SK-N-SH treated with all-trans-retinoic acid at 6 μM for 48 hours (cell line): ENCODE measurements at regions not wholly inside any gene's neighbourhood (a gene's known extent, or its start where the extent isn't known, plus 50 kb on each side); places are given as distances from the start of the nearest gene placed in this dataset.

Experiments used
- ATAC-seq: fragments of 200-7000 bp; cut with Tn5 transposase; 3 replicates; pipeline ENCODE4 v1.9.1; 2020; ENCODE audit warnings: mild to moderate bottlenecking, moderate library complexity
- ARNTL ChIP-seq: fragments of 450-650 bp; formaldehyde crosslinking; IDR thresholded peaks from 2 replicates; pipeline ENCODE4 v1.5.0; 2020; ENCODE audit warnings: low read depth, mild to moderate bottlenecking, moderate library complexity, borderline replicate concordance
- BACH2 ChIP-seq: fragments of 250-450 bp; sonication (Bioruptor Pico); IDR thresholded peaks from 2 replicates; pipeline ENCODE4 v1.9.0; 2021; ENCODE audit warnings: mild to moderate bottlenecking, borderline replicate concordance
- CSDC2 ChIP-seq: fragments of 250-450 bp; sonication (Bioruptor Pico); IDR thresholded peaks from 2 replicates; pipeline ENCODE4 v1.5.0; 2020; ENCODE audit warnings: mild to moderate bottlenecking, moderate library complexity
- GLIS3 ChIP-seq: fragments of 250-450 bp; sonication (Bioruptor Pico); IDR thresholded peaks from 2 replicates; pipeline ENCODE4 v1.5.0; 2020; ENCODE audit warnings: mild to moderate bottlenecking, moderate library complexity
- ISL1 ChIP-seq: fragments of 250-450 bp; sonication (Bioruptor Pico); IDR thresholded peaks from 2 replicates; pipeline ENCODE4 v2.1.2; 2022; ENCODE audit warnings: mild to moderate bottlenecking, moderate library complexity
- OSR1 ChIP-seq: fragments of 250-450 bp; sonication (Bioruptor Pico); IDR thresholded peaks from 2 replicates; pipeline ENCODE4 v1.8.0; 2022; ENCODE audit warnings: moderate library complexity, mild to moderate bottlenecking, inconsistent platforms
- PPARA ChIP-seq: fragments of 250-450 bp; sonication (Bioruptor Pico); IDR thresholded peaks from 2 replicates; pipeline ENCODE4 v1.5.0; 2020; ENCODE audit warnings: mild to moderate bottlenecking, borderline replicate concordance
- RARB ChIP-seq: fragments of 250-450 bp; sonication (Bioruptor Pico); IDR thresholded peaks from 2 replicates; pipeline ENCODE4 v1.8.0; 2021; ENCODE audit warnings: mild to moderate bottlenecking, moderate library complexity
- SNAI2 ChIP-seq: fragments of 250-450 bp; sonication (Bioruptor Pico); IDR thresholded peaks from 2 replicates; pipeline ENCODE4 v1.5.0; 2020; ENCODE audit warnings: mild to moderate bottlenecking, moderate library complexity
- TCF4 ChIP-seq: fragments of 250-450 bp; sonication (Bioruptor Pico); IDR thresholded peaks from 2 replicates; pipeline ENCODE4 v1.8.0; 2021; ENCODE audit warnings: mild to moderate bottlenecking, moderate library complexity, borderline replicate concordance
- TOX ChIP-seq: fragments of 250-450 bp; sonication (Bioruptor Pico); IDR thresholded peaks from 2 replicates; pipeline ENCODE4 v1.8.0; 2021; ENCODE audit warnings: mild to moderate bottlenecking, moderate library complexity, borderline replicate concordance
- ZC3H10 ChIP-seq: fragments of 250-450 bp; sonication (Bioruptor Pico); IDR thresholded peaks from 2 replicates; pipeline ENCODE4 v1.5.1; 2021; ENCODE audit warnings: mild to moderate bottlenecking, moderate library complexity
- ZFP3 ChIP-seq: fragments of 250-450 bp; sonication (Bioruptor Pico); IDR thresholded peaks from 2 replicates; pipeline ENCODE4 v1.5.0; 2020; ENCODE audit warnings: mild to moderate bottlenecking, moderate library complexity
- ZFP30 ChIP-seq: fragments of 450-650 bp; formaldehyde crosslinking; IDR thresholded peaks from 2 replicates; pipeline ENCODE4 v1.5.0; 2022; ENCODE audit warnings: mild to moderate bottlenecking, moderate library complexity
- ZNF565 ChIP-seq: fragments of 450-650 bp; formaldehyde crosslinking; conservative IDR thresholded peaks from 2 replicates; pipeline ENCODE4 v1.5.0; 2020; ENCODE audit warnings: low read depth, mild to moderate bottlenecking, moderate library complexity
- ZNF70 ChIP-seq: fragments of 450-650 bp; formaldehyde crosslinking; IDR thresholded peaks from 2 replicates; pipeline ENCODE4 v1.5.0; 2020; ENCODE audit warnings: mild to moderate bottlenecking, moderate library complexity
- ZNF8 ChIP-seq: fragments of 450-650 bp; formaldehyde crosslinking; IDR thresholded peaks from 2 replicates; pipeline ENCODE4 v1.5.0; 2020; ENCODE audit warnings: mild to moderate bottlenecking, moderate library complexity
- TF ChIP-seq, protein P1 (sequence below): fragments of 250-450 bp; sonication (Bioruptor Pico); IDR thresholded peaks from 2 replicates; pipeline ENCODE4 v1.5.1; 2021; ENCODE audit warnings: mild to moderate bottlenecking, moderate library complexity
- TF ChIP-seq, protein P2 (sequence below): fragments of 250-450 bp; sonication (Bioruptor Pico); IDR thresholded peaks from 2 replicates; pipeline ENCODE4 v1.8.0; 2020; ENCODE audit warnings: mild to moderate bottlenecking, moderate library complexity, borderline replicate concordance
- TF ChIP-seq, protein P3 (sequence below): fragments of 250-450 bp; sonication (Bioruptor Pico); IDR thresholded peaks from 2 replicates; pipeline ENCODE4 v1.5.1; 2020; ENCODE audit warnings: low read depth, mild to moderate bottlenecking, moderate library complexity
- TF ChIP-seq, protein P4 (sequence below): fragments of 250-450 bp; sonication (Bioruptor Pico); IDR thresholded peaks from 2 replicates; pipeline ENCODE4 v1.8.0; 2021; ENCODE audit warnings: low read depth, mild to moderate bottlenecking, moderate library complexity, borderline replicate concordance

DNA sequence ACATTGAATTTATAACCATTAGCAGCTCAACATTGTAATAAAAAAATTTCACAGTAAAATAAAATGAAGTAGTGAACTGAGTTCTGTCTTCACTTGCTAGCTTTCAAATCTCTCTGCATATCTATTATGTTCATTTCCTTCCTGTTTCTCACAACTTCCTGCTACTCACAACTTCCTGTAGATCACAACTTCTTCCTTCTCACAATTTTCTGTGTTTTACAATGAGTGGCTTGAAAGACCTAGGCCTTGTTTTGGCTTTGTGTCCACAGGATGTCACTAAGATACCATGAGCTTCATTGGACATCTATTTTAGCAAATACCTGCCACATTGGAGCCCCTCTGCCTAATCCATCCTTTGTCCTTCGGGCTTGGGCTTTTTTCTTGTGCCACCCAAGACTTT lies 480.3 kb upstream of the ADAMTS16 start:
- no peak for TF ChIP-seq ZFP30 (CRISPR knock-in tag)
- no peak for TF ChIP-seq ARNTL (CRISPR knock-in tag)
- no peak for TF ChIP-seq OSR1 (CRISPR knock-in tag)
- TF ChIP-seq PPARA (CRISPR knock-in tag) = no peak
- no peak for TF ChIP-seq ZNF70 (CRISPR knock-in tag)
- no peak for TF ChIP-seq ZFP3 (CRISPR knock-in tag)
- TF ChIP-seq ZNF565 (CRISPR knock-in tag) = no peak
- ATAC-seq = no peak

DNA sequence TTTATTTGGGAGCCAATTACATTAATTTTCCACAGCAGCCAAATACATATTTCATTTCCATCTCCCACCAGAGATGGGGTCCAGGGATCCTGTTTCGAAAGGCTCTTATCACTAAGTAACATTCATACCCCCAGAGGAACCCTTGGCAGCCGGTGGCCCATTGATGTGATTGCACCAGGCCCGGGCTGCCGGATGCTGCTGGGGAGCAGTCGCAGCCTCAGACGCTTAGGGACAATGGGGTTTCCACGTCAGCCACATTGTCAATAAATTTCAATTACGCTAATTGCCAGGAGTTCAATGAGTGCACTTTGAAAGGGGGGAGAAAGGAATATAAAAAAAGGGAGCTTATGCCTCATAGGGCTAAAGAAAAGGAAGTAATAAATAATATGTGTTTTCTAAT lies 478.8 kb upstream of the ADAMTS16 start:
- ATAC-seq = no peak
- TF ChIP-seq TOX (CRISPR knock-in tag) (no peak), ISL1 (CRISPR knock-in tag) (no peak), TCF4 (CRISPR knock-in tag) (no peak)

DNA sequence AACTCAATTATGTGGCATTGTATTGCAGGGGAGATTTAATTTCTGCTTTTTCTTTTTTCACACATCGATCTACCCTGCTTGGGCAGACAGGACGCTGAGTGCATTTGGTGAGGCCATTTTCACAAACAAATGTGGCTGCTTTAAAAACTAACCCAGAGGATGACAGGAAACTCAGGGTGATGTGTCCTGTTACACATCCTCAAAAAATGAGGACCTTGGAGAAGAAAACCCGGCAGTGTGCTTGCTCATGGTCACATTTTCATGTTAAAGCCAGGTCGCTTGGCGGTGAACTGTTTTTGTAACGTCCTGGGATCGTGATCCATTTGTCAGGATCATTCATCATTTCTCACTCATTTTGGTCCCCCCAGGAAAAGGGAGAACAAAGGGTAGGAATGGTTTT lies 478.3 kb upstream of the ADAMTS16 start:
- ATAC-seq = no peak
- TF ChIP-seq, protein P1, sequence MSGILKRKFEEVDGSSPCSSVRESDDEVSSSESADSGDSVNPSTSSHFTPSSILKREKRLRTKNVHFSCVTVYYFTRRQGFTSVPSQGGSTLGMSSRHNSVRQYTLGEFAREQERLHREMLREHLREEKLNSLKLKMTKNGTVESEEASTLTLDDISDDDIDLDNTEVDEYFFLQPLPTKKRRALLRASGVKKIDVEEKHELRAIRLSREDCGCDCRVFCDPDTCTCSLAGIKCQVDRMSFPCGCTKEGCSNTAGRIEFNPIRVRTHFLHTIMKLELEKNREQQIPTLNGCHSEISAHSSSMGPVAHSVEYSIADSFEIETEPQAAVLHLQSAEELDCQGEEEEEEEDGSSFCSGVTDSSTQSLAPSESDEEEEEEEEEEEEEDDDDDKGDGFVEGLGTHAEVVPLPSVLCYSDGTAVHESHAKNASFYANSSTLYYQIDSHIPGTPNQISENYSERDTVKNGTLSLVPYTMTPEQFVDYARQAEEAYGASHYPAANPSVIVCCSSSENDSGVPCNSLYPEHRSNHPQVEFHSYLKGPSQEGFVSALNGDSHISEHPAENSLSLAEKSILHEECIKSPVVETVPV (CRISPR knock-in tag) = no peak
- TF ChIP-seq RARB (CRISPR knock-in tag) = no peak
- no peak for TF ChIP-seq ZFP30 (CRISPR knock-in tag)
- TF ChIP-seq ZC3H10 (CRISPR knock-in tag) = no peak
- TF ChIP-seq GLIS3 (CRISPR knock-in tag) = no peak
- TF ChIP-seq, protein P2, sequence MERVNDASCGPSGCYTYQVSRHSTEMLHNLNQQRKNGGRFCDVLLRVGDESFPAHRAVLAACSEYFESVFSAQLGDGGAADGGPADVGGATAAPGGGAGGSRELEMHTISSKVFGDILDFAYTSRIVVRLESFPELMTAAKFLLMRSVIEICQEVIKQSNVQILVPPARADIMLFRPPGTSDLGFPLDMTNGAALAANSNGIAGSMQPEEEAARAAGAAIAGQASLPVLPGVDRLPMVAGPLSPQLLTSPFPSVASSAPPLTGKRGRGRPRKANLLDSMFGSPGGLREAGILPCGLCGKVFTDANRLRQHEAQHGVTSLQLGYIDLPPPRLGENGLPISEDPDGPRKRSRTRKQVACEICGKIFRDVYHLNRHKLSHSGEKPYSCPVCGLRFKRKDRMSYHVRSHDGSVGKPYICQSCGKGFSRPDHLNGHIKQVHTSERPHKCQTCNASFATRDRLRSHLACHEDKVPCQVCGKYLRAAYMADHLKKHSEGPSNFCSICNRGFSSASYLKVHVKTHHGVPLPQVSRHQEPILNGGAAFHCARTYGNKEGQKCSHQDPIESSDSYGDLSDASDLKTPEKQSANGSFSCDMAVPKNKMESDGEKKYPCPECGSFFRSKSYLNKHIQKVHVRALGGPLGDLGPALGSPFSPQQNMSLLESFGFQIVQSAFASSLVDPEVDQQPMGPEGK (CRISPR knock-in tag) = no peak
- no peak for TF ChIP-seq TCF4 (CRISPR knock-in tag)
- TF ChIP-seq, protein P3, sequence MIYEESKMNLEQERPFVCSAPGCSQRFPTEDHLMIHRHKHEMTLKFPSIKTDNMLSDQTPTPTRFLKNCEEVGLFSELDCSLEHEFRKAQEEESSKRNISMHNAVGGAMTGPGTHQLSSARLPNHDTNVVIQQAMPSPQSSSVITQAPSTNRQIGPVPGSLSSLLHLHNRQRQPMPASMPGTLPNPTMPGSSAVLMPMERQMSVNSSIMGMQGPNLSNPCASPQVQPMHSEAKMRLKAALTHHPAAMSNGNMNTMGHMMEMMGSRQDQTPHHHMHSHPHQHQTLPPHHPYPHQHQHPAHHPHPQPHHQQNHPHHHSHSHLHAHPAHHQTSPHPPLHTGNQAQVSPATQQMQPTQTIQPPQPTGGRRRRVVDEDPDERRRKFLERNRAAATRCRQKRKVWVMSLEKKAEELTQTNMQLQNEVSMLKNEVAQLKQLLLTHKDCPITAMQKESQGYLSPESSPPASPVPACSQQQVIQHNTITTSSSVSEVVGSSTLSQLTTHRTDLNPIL (CRISPR knock-in tag) = no peak
- TF ChIP-seq, protein P4, sequence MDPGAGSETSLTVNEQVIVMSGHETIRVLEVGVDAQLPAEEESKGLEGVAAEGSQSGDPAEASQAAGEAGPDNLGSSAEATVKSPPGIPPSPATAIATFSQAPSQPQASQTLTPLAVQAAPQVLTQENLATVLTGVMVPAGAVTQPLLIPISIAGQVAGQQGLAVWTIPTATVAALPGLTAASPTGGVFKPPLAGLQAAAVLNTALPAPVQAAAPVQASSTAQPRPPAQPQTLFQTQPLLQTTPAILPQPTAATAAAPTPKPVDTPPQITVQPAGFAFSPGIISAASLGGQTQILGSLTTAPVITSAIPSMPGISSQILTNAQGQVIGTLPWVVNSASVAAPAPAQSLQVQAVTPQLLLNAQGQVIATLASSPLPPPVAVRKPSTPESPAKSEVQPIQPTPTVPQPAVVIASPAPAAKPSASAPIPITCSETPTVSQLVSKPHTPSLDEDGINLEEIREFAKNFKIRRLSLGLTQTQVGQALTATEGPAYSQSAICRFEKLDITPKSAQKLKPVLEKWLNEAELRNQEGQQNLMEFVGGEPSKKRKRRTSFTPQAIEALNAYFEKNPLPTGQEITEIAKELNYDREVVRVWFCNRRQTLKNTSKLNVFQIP (CRISPR knock-in tag) = no peak
- TF ChIP-seq ISL1 (CRISPR knock-in tag) = no peak
- TF ChIP-seq OSR1 (CRISPR knock-in tag) = no peak
- TF ChIP-seq BACH2 (CRISPR knock-in tag) = no peak
- no peak for TF ChIP-seq SNAI2 (CRISPR knock-in tag)
- no peak for TF ChIP-seq ZNF8 (CRISPR knock-in tag)

DNA sequence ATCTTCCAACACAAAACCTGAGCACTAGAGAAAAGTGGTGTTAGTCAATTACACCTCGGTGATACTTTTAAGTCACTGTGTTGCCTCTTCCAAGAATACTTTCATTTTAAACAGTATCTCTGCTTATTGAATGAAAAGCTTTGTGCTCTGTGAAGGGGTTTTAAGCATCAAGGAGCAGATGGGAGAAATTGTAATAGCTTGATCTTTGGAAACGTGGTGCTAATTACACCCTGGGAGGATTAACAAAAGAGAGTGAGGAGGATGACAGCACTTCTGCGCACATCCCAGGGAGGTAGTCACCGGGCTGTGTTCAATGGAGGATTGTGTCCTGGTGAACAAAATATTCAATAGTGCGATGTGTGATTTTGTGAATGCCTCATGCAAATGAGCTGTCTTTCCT lies 477.4 kb upstream of the ADAMTS16 start:
- no peak for ATAC-seq
- TF ChIP-seq ZFP3 (CRISPR knock-in tag) = no peak
- TF ChIP-seq, all 23 proteins: peak for 0

DNA sequence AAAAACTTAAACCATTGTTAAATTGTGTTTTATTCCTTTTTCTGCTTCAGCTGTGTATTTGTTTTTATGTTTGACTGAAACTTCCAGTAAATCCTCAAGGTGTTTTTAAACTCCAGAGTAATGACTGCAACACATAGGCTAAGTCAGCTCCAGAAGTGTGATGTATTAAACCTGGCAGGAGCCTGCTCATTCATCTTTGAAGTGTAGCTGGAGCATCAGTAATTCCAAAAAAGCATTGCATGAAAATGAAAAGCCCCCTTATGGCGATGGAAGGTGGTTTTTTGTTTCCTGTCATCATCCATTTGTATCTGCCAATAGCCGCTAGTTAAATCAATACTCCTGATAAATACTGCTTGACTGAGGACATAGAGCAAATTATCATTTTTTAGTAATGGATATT lies 474.2 kb upstream of the ADAMTS16 start:
- ATAC-seq = no peak
- no peak for TF ChIP-seq ZNF70 (CRISPR knock-in tag)
- TF ChIP-seq PPARA (CRISPR knock-in tag) = no peak

DNA sequence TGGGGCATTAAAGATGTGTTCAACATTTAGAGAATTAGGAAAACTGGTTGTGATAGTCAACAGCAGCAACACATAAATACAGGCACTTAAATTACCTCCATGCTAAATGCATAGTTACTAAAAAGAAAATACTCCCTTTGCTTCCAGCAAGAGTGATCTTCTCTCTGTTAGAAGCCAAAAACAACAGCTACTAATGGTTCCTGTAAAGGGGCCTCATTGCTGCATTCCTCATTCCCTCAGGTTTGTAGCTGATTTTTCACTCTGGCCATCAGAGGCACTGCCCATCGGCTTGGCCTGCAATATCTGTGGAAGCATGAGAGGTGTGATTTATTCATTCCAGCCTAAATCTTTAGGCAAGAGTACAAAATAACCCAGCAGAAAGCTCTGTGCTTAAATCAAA lies 466.0 kb upstream of the ADAMTS16 start:
- TF ChIP-seq CSDC2 (CRISPR knock-in tag) = no peak
- TF ChIP-seq, protein P3 (CRISPR knock-in tag) = no peak
- ATAC-seq = no peak
